DND-41 (cell line): ENCODE measurements at regions not wholly inside any gene's neighbourhood (a gene's known extent, or its start where the extent isn't known, plus 50 kb on each side); places are given as distances from the start of the nearest gene placed in this dataset.

Experiments
- CTCF ChIP-seq: IDR thresholded peaks from 2 replicates; pipeline ENCODE4 v1.5.1; 2012; ENCODE audit warnings: borderline replicate concordance, low read length, moderate library complexity, mild to moderate bottlenecking; ENCODE audit not compliant: poor library complexity, severe bottlenecking; ENCODE audit errors: extremely low read depth
- EZH2 ChIP-seq: IDR thresholded peaks from 3 replicates; pipeline ENCODE4 v1.6.1; 2012; ENCODE audit warnings: borderline replicate concordance, low read depth, mild to moderate bottlenecking, moderate library complexity, low read length, inconsistent platforms; ENCODE audit not compliant: severe bottlenecking

DNA sequence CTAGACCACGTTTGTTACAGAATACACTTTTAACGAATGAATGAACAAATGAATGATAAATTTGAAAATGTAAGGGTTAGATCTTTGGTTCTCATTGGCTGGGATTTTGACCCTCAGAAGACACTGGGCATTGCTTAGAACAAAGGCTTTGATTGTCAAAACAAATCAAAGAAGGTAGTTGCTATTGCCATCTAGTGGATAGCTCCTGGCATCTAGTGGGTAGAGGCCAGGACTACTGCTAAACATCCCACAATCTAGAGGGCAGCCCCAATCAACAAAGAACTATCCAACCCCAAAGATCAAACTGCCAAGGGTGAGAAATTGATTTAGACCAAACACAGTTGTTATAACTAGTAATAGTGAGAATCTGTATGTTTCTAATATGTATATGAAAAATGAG, 552.3 kb downstream of the KCNJ3 start:
- TF ChIP-seq CTCF (peak; percentile 33), EZH2 (no peak)
